Stimulated activated naive CD4-positive, alpha-beta T cell treated with Interleukin-2 at 50 U/mL for 16 hours (primary cell): ENCODE measurements at regions not wholly inside any gene's neighbourhood (a gene's known extent, or its start where the extent isn't known, plus 50 kb on each side); places are given as distances from the start of the nearest gene placed in this dataset.

Experiments
- DNase-seq: peaks from one replicate; lab custom pipeline; 2025; lab: John Stamatoyannopoulos, UW

- no peak for DNase-seq
Measured at GRCh38 chr20:63128367-63128766, 87.6 kb downstream of the YTHDF1 start.

DNA sequence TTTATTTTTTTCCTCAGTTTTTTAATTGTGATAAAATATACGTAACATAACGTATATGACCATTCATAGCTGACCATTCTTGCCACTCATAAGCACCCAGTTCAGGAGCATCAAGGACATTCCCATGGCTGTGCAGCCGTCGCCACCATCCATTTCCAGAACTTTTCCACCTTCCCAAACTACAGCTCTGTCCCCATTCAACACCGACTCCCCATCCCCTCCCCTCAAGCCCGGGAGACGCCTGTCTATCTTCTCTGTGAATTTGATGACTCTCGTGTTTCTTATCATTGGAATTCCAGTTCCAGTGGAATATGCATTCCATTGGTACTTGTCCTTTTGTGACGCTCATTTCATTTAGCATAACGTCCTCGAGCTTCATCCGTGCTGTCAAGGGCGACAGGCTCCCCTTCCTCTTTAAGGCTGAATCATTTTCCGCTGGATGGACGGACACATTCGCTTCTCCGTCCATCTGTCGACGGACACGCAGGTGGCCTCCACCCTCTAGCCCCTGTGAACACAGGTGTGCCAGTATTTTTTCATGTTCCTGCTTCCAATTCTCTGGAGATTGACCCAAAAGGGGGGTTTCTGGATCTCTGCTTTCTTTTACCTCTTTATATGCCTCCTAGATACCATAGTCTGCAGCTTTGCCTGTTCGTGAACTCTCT lies 88.1 kb downstream of the YTHDF1 start:
- DNase-seq: no peak

DNA sequence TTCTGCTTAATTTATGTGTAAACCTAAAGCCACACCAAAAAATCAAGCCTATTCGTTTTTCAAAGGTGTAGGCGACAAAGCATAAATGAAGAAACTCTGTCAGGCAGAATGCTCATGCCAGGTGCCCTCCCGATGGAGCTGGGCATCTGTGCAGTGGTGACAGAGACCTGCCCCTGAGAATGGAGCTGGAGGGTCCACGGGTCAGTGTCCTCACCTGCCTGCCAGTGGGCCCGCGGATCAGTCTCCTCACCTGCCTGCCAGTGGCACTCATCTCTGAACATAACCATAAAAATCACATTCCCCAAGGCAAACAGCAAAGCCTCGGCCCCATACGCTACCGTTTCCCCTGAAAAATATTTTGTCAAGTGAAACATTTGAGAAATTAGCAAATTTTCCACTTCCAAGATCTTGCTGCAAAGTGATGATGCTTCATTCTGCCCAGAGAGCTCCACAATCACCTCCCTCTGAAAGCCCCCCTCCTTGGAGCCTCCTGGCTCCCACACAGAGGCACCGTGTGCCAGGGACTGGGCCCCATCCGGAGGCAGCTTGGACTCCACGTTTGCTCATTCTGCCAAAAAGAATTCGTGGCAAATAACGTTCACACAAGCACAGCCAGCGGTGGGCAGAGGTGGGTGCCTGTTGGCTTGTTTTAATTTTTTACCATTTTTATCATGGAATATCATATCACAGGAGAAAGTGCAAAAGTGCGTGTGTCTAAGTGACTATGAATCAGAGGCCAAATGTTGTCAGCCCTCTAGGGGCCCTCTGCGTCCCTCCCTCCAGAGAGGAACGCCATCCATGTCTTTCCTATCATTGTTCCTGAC lies 88.8 kb downstream of the YTHDF1 start:
- no peak for DNase-seq

DNA sequence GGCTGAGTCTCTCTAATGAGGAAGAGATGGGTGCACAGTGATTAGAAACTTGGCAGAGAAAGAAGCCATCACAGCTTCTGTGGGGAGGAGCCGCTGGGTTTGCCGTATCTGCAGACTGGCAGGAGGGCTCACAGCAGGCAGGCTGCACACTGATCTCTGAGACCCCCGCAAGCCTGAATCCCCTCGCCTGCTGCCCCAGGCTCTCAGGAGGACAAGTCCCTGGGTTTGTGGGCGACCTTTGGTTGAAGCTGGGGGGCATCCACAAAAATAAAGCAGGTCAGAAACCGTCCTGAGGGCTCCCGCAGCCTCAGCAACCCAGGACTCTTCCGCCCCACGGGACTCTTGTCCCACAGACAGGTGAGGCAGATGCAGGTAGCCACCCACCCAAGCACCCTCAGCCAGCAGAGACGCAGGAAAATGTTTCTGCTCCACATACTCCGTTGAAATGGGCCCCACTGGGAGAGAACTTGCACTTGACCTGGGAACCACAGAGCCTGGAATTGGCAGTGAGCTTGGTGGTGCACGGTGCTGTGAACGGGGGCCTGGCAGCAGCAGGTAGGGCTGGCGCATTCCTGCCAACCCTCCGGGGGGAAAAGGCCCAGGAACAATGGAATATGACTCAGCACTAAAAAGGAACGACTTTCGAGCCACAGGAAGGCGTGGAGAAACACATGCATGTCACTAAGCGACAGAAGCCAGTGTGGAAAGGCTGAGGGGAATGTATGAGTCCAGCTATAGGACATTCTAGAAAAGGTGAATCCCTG lies 89.9 kb downstream of the YTHDF1 start:
- no peak for DNase-seq

DNA sequence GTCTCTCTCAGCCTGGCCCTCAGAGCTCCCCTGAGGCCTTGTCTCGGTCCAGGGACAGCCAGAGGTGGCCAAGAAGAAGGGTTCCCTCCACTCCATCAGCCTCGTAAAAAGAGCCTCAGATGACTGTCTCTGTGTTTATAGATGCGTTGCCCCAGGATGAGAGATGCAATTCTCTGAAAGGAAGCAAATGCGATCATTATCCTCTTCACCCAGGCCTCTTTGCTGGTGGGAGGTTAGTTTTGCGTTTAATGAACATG lies 90.4 kb downstream of the YTHDF1 start:
- DNase-seq: no peak

- DNase-seq: no peak
Measured at GRCh38 chr20:63124782-63125580, 91.0 kb downstream of the YTHDF1 start.

- DNase-seq: no peak
Measured at GRCh38 chr20:63124092-63124781, 91.7 kb downstream of the YTHDF1 start.

DNA sequence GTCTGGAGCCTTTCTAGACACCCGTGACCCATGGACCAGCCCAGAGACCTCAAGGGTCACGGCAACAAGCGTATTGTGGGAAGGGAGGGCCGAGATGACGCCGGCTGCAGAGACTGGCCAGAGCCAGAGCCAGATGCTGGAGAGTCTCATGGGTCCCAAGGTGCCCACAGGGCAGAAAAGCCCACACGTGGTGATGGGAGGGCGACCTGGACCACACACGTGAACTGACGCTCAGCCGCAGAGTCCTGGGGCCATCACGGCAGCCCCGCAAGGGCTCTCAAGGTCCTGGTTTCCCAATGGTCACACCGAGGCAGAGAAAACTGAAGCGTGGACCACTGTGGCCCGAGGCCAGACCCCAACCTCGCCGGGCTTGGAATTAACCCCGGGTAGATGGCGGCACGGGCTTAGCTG lies 92.6 kb downstream of the YTHDF1 start:
- no peak for DNase-seq

- DNase-seq: no peak
Measured at GRCh38 chr20:63122626-63123025, 93.3 kb downstream of the YTHDF1 start.

- DNase-seq: no peak
Measured at GRCh38 chr20:63121749-63122405, 94.1 kb downstream of the YTHDF1 start.

GRCh38 chr20:63121246-63121645 lies 94.7 kb downstream of the YTHDF1 start:
- no peak for DNase-seq

DNA sequence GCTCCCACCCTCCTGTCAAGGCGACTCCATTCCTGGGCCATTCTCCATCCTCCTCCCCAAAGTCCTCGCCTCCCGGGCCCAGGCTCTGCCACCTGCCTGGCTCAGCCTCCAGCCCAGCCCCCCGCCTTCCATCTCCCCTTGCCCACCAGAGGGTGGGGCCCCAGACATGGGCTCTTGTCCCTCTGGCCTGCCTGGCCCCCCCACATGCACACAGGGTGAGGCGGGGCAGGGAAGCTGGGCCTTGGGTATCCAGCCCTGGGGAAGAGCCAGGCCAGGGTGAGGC lies 95.2 kb downstream of the YTHDF1 start:
- DNase-seq: no peak

- no peak for DNase-seq
Measured at GRCh38 chr20:63119963-63120807, 95.7 kb downstream of the YTHDF1 start.

DNA sequence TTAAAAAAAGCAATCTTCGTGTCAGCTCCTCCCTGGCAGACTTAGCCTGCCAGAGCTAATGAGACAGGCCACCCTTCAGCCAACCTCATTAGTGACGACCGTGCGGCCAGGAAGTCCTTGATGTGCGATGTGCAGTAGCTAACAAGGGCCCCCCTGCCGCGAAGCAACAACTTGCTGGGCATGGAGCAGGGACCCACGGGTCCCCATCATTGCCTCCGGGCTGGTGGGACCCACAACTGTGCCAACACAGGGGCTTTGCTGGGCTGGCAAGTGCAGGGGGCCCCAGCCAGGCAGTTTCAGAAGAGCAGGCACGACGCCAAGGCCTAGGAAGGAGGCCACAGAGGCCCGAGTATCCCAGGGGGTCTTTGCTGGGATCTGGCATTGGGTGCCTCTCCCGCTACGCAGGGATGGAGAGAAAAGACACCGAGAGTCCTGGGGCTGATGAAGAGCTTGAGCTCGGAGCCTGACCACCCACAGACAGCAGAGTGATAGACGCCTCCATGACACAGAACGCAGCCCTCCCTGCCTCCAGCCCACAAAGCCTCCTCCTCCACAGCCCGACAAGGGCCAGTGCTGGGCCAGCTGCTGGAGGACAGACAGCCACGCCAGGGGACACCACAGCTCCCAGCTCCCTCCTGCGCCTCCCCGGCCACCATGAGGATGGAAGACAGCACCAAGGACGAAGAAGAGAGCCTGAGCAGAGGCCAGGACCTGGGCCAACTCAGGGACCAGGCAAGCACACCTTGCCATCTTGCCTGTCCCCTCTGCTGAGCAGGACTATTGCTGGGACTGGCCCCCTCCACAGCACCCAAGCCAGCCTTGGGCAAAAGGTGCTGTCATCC lies 96.6 kb downstream of the YTHDF1 start:
- no peak for DNase-seq

DNA sequence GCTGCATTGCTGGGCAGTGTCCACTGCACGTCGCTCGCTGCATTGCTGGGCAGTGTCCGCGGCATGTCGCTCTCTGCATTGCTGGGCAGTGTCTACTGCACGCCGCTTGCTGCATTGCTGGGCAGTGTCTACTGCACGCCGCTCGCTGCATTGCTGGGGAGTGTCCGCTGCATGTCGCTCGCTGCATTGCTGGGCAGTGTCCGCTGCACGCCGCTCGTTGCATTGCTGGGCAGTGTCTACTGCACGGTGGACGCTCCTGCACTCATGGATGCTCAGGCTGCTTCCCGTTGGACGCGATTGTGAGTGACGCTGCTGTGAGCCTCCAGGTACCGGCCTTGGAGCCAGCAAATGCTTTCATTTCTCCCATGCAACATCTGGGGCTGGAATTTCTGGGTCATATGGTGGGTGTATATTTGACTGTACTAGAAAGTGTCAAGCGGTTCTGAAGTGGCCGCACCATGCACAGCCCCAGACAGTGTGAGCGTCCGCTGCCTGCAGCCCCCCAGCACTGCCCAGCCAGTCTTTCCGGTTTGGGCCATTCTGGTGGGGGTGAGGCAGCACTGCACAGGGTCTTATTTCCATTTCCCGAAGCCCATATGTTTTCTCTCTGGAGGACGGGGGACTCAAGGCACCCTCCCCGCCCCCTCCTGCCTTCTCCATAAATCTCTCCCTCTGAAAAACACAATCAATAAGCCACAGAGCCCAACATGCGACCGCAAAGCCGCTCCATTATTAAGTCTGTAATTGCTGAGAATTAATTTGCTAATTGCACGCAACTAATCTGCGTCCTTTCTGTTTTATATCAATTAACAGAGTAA lies 97.4 kb downstream of the YTHDF1 start:
- no peak for DNase-seq

DNA sequence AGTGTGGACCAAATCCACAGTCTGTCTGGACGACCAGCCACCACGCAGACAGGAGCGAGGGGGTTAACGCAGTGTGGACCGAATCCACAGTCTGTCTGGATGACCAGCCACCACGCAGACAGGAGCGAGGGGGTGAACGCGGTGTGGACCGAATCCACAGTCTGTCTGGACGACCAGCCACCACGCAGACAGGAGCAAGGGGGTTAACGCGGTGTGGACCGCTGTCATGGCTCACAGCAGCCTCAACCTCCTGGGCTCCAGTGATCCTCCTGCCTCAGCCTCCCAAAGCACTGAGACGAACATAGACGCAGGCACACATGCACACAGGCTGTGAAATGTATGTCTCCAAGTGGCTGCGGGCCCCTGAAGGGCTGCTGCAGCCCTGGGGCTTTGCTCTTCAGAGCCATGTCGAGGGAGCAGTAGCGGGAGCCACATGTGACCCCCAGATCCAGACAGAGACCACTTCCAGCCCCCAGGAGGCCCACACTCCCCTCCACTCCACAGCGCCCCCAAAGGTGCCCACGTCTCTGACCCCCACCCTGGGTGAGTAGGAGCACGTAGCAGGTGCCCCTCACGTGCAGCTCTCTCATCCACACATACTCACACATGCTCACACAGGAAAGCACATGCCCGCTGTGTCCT lies 98.1 kb downstream of the YTHDF1 start:
- no peak for DNase-seq

DNA sequence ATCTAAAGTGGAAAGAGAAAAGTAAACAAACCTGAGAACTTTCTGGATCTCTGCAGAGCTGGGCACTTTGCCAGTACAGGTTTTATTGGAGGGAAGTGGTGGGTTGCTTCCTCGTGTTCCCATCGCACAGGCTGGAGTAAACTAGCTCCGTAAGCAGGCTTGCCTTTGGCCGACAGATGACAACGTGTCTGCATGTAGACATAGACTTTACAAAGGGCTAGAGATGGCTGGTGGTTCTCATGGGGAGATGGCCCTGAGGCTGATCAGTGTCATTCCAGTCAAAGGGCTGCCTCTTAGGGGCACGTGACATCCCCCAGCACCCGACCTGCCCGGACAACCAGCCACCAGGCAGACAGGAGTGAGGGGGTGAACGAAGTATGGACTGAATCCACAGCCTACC lies 98.8 kb downstream of the YTHDF1 start:
- DNase-seq: no peak

DNA sequence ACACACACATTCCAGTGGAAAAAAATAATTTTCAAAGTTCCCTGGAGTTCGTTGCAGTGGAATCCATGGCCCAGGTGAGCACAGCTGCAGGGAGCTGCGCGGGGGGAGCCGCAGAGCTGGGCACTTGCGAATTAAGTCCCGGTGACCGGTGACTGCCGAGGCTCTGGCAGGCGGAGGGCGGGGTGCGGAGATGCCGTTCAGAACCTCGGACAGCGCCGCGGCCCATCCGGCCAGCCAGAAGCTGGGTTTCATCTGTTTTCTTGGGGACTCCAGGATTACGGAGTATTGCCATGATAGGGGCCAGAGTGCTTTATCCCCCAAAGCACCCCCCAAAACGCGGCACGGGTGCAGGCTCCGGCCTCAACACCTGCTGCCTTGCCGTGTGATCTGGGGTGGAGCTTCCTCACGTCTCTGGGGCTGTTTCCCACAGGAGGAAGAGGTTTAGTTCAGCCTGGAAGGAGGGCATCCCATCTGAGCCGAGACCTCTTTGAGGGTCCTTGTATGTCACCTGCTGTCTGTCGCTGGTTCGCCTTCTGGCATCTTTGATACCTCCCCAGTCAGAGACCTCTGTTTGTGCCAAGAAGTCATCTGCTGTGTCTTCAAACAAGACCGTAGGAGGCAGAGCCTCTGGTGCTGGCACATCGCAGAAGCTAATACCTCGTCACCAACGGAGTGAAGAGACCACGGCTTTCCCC lies 99.4 kb downstream of the YTHDF1 start:
- DNase-seq: no peak
